GM23248 (cell line): ENCODE measurements at regions not wholly inside any gene's neighbourhood (a gene's known extent, or its start where the extent isn't known, plus 50 kb on each side); places are given as distances from the start of the nearest gene placed in this dataset.

Experiments used
- EZH2 ChIP-seq: fragments of 200-600 bp; sonication (generic); IDR thresholded peaks from 2 replicates; pipeline ENCODE4 v1.6.1; 2018; ENCODE audit warnings: antibody characterized with exemption, mild to moderate bottlenecking; ENCODE audit not compliant: insufficient read depth, poor library complexity, severe bottlenecking
- EZH2phosphoT487 ChIP-seq: fragments of 200-600 bp; sonication (generic); IDR thresholded peaks from 2 replicates; pipeline ENCODE4 v1.6.1; 2018; ENCODE audit warnings: antibody characterized with exemption, moderate library complexity, mild to moderate bottlenecking, low read depth; ENCODE audit not compliant: insufficient read depth

DNA sequence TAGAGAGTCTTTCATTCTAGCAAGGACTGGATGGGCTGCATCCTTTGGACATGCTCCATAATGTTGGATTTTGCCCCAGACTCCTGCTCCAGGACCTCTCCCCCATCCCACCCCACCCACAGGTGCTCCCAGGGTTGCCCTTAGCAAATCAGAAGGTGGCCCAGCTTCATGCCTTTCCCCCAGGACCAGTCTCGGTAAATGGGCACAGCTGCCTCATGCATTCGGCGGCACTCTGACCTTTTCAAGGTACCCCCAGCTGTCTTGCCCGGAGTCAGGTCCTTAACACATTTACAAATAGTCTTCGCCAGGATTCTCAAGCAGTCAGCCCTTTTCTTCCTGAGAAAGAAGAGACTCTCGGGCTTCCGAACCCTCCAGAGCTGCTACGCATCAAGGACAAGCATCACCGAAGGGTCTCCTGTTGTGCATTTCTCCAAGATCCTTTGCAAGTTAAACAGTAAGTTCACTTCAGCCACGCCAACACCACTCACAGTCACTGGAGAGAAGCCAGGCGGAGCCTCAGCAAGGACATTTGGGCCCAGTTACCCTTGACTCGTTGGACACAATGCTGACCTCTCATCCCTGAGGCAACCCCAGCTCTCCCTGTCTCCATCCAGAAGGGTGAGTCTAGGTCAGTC lies 287.8 kb downstream of the FAM43A start:
- TF ChIP-seq EZH2, result no peak
- no peak for TF ChIP-seq EZH2phosphoT487
